IPS-NIHi11 (cell line): ENCODE measurements at regions not wholly inside any gene's neighbourhood (a gene's known extent, or its start where the extent isn't known, plus 50 kb on each side); places are given as distances from the start of the nearest gene placed in this dataset.
"Not testable (repeated sequence)": the region's sequence is repeated elsewhere in the genome, so short reads cannot be mapped to it uniquely, and the experiment has no call there.

ENCODE experiments used
- DNase-seq: peaks from one replicate; pipeline ENCODE4 v3.0.0; 2012; ENCODE audit warnings: mixed read lengths, low spot score

GRCh38 chr10:70990156-70990555 is 101.8 kb upstream of the PCBD1 start:
- not testable (repeated sequence) for DNase-seq

GRCh38 chr10:70990681-70991080 is 102.3 kb upstream of the PCBD1 start:
- DNase-seq: no peak

GRCh38 chr10:70991140-70992124 is 103.1 kb upstream of the PCBD1 start:
- DNase-seq: no peak

- DNase-seq: no peak
Measured at GRCh38 chr10:70992436-70992835, 104.1 kb upstream of the PCBD1 start.

- no peak for DNase-seq
Measured at GRCh38 chr10:70993051-70993450, 104.7 kb upstream of the PCBD1 start.

GRCh38 chr10:70996549-70996948 is 108.2 kb upstream of the PCBD1 start:
- DNase-seq: no peak

GRCh38 chr10:70997236-70997635 is 108.9 kb upstream of the PCBD1 start:
- no peak for DNase-seq

GRCh38 chr10:70998086-70998485 is 109.7 kb upstream of the PCBD1 start:
- DNase-seq: no peak

GRCh38 chr10:71001470-71001869 is 113.1 kb upstream of the PCBD1 start:
- no peak for DNase-seq

- no peak for DNase-seq
Measured at GRCh38 chr10:71004176-71005075, 116.1 kb upstream of the PCBD1 start.

- DNase-seq: no peak
Measured at GRCh38 chr10:71005337-71006305, 117.3 kb upstream of the PCBD1 start.

- peak; percentile 61 for DNase-seq
Measured at GRCh38 chr10:71006506-71006905, 118.1 kb upstream of the PCBD1 start.

GRCh38 chr10:71007516-71007915 is 119.2 kb upstream of the PCBD1 start:
- DNase-seq: no peak

GRCh38 chr10:71008150-71008549 is 119.8 kb upstream of the PCBD1 start:
- DNase-seq: no peak

GRCh38 chr10:71009126-71009525 is 120.8 kb upstream of the PCBD1 start:
- DNase-seq: no peak

GRCh38 chr10:71010730-71011129 is 122.4 kb upstream of the PCBD1 start:
- no peak for DNase-seq

GRCh38 chr10:71011141-71011540 is 122.8 kb upstream of the PCBD1 start:
- DNase-seq: no peak

GRCh38 chr10:71014021-71014805 is 125.8 kb upstream of the PCBD1 start:
- no peak for DNase-seq

- DNase-seq: no peak
Measured at GRCh38 chr10:71015674-71016073, 127.3 kb upstream of the PCBD1 start.

GRCh38 chr10:71020061-71020460 is 131.7 kb upstream of the PCBD1 start:
- not testable (repeated sequence) for DNase-seq

- DNase-seq: no peak
Measured at GRCh38 chr10:71021402-71021801, 133.0 kb upstream of the PCBD1 start.
